GM12878 (cell line): ENCODE measurements at regions not wholly inside any gene's neighbourhood (a gene's known extent, or its start where the extent isn't known, plus 50 kb on each side); places are given as distances from the start of the nearest gene placed in this dataset.

Experiments
- ATAC-seq: fragments of 200-7000 bp; cut with Tn5 transposase; 3 replicates; pipeline ENCODE4 v1.9.1; 2020; ENCODE audit warnings: mild to moderate bottlenecking, moderate library complexity
- BruUV-seq: library from RNA; stranded (reverse); fragments of 400-500 nt; replicated peaks from 2 replicates; lab custom pipeline; 2021; lab: Mats Ljungman, UMichigan
- CTCF ChIA-PET: fragments of 300-600 bp; sonication (Branson Sonifier 250); formaldehyde crosslinking; extraction: SDS; loops from one replicate; lab custom pipeline; 2021; ENCODE audit warnings: inconsistent platforms; lab: Yijun Ruan, JAX
- POLR2A ChIA-PET: fragments of 350-600 bp; formaldehyde crosslinking; extraction: SDS; loops from one replicate; lab custom pipeline; 2021; ENCODE audit warnings: inconsistent platforms; lab: Charles Lee
- RAD21 ChIA-PET: fragments of 300-600 bp; sonication (Branson Sonifier 250); formaldehyde crosslinking; loops from one replicate; lab custom pipeline; 2023; ENCODE audit warnings: antibody characterized with exemption; ENCODE audit not compliant: unreplicated experiment; lab: Charles Lee
- SMC1A ChIA-PET: fragments of 300-600 bp; sonication (Branson Sonifier 250); formaldehyde crosslinking; loops from one replicate; lab custom pipeline; 2023; ENCODE audit not compliant: unreplicated experiment, uncharacterized antibody; lab: Charles Lee
- DNase-seq: peaks from one replicate; pipeline ENCODE4 v3.0.0-alpha.2; 2011; ENCODE audit warnings: low read depth, low spot score
- FAIRE-seq: peaks from 3 replicates; lab custom pipeline; 2011; peaks lifted over from hg19 to GRCh38; lab: Jason Lieb, UNC
- H2AFZ ChIP-seq: 2 replicates; pipeline ENCODE4 v1.6.0; 2011; ENCODE audit warnings: low read depth, low read length, control low read depth; ENCODE audit not compliant: control insufficient read depth
- H3K27ac ChIP-seq: 2 replicates; pipeline ENCODE4 v1.5.1; 2011; ENCODE audit warnings: control low read depth; ENCODE audit not compliant: control insufficient read depth, insufficient read depth
- H3K27me3 ChIP-seq, 2 experiments: replicated peaks in 1 of 2; 2 replicates each; pipeline versions ENCODE4 v1.6.0 to v1.6.1; 2011; ENCODE audit warnings: low read length in 1 of 2; ENCODE audit not compliant: control insufficient read depth in 2 of 2, insufficient read depth in 2 of 2
- H3K36me3 ChIP-seq, 2 experiments: 2 replicates each; pipeline ENCODE4 v1.5.1; 2011; ENCODE audit warnings: low read length in 1 of 2; ENCODE audit not compliant: control insufficient read depth in 2 of 2, insufficient read depth in 2 of 2
- H3K4me1 ChIP-seq: 2 replicates; pipeline ENCODE4 v1.6.1; 2011; ENCODE audit warnings: mild to moderate bottlenecking, low read length, moderate library complexity, mixed read lengths; ENCODE audit not compliant: control insufficient read depth, insufficient read depth
- H3K4me2 ChIP-seq: 2 replicates; pipeline ENCODE4 v1.6.0; 2011; ENCODE audit warnings: control low read depth; ENCODE audit not compliant: control insufficient read depth, insufficient read depth
- H3K4me3 ChIP-seq: fragments of 200-600 bp; sonication (generic); 2 replicates; pipeline ENCODE4 v1.5.1; 2016
- H3K79me2 ChIP-seq: 2 replicates; pipeline ENCODE4 v1.6.0; 2011; ENCODE audit warnings: low read length; ENCODE audit not compliant: control insufficient read depth, insufficient read depth
- H3K9ac ChIP-seq: 2 replicates; pipeline ENCODE4 v1.8.0; 2011; ENCODE audit warnings: low read length, control low read depth, mixed read lengths; ENCODE audit not compliant: control insufficient read depth, insufficient read depth
- H3K9me3 ChIP-seq: replicated peaks from 3 replicates; pipeline ENCODE4 v1.5.1; 2011; ENCODE audit warnings: mild to moderate bottlenecking, low read length; ENCODE audit not compliant: control insufficient read depth, insufficient read depth
- H4K20me1 ChIP-seq: 2 replicates; pipeline ENCODE4 v1.6.0; 2011; ENCODE audit not compliant: control insufficient read depth, insufficient read depth
- ATF7 ChIP-seq: fragments of 450-650 bp; IDR thresholded peaks from 2 replicates; pipeline ENCODE4 v1.6.1; 2016; ENCODE audit warnings: low read depth, mild to moderate bottlenecking
- BACH1 ChIP-seq: fragments of 450-650 bp; IDR thresholded peaks from 2 replicates; pipeline ENCODE4 v1.6.1; 2017; ENCODE audit warnings: mild to moderate bottlenecking, borderline replicate concordance
- BHLHE40 ChIP-seq, 2 experiments: fragments of 450-650 bp in 1 of 2; IDR thresholded peaks; 2 replicates each; pipeline ENCODE4 v1.6.1; 2011 to 2017; ENCODE audit warnings: low read depth in 2 of 2, borderline replicate concordance in 1 of 2, improper control_type of control experiment in 1 of 2, low read length in 1 of 2, mild to moderate bottlenecking in 1 of 2
- CBX3 ChIP-seq: fragments of 200-600 bp; sonication (generic); IDR thresholded peaks from 2 replicates; pipeline ENCODE4 v1.6.1; 2016; ENCODE audit warnings: low read depth, borderline replicate concordance
- DPF2 ChIP-seq: fragments of 450-650 bp; IDR thresholded peaks from 2 replicates; pipeline ENCODE4 v1.6.1; 2017; ENCODE audit warnings: mild to moderate bottlenecking
- FOS ChIP-seq: IDR thresholded peaks from 3 replicates; pipeline ENCODE4 v1.6.1; 2011; ENCODE audit warnings: borderline replicate concordance; ENCODE audit not compliant: insufficient read length; ENCODE audit errors: extremely low read depth
- LARP7 ChIP-seq: fragments of 450-650 bp; IDR thresholded peaks from 2 replicates; pipeline ENCODE4 v1.6.1; 2017; ENCODE audit warnings: mild to moderate bottlenecking
- NR2F1 ChIP-seq: fragments of 450-650 bp; conservative IDR thresholded peaks from 2 replicates; pipeline ENCODE4 v1.6.1; 2017; ENCODE audit warnings: mild to moderate bottlenecking
- SIX5 ChIP-seq: IDR thresholded peaks from 2 replicates; pipeline ENCODE4 v1.6.1; 2011; ENCODE audit warnings: mild to moderate bottlenecking, low read depth, low read length, moderate library complexity; ENCODE audit not compliant: severe bottlenecking
- SP1 ChIP-seq: IDR thresholded peaks from one replicate; pipeline ENCODE4 v1.6.1; 2011; ENCODE audit warnings: low read depth, low read length
- STAT1 ChIP-seq: fragments of 450-650 bp; conservative IDR thresholded peaks from 2 replicates; pipeline ENCODE4 v1.6.1; 2014; ENCODE audit warnings: antibody characterized with exemption, mild to moderate bottlenecking
- ZNF274 ChIP-seq: IDR thresholded peaks from one replicate; pipeline ENCODE4 v1.8.0; 2011; ENCODE audit not compliant: insufficient read length, insufficient read depth
- ZNF384 ChIP-seq: IDR thresholded peaks from 2 replicates; pipeline ENCODE4 v1.6.1; 2012; ENCODE audit warnings: low read depth, mild to moderate bottlenecking, low read length, improper control_type of control experiment, borderline replicate concordance
- WGBS: methylation state at CpG from one replicate; pipeline ENCODE4 v1.1.6; 2016; ENCODE audit warnings: low lambda C conversion rate; ENCODE audit not compliant: insufficient replicate concordance, insufficient coverage; ENCODE audit errors: missing lambda C conversion rate; 5-methylcytosine and 5-hydroxymethylcytosine counted together
- in situ Hi-C: fragments of 300-500 bp; cut with MboI; formaldehyde crosslinking; loops from 9 replicates; pipeline ENCODE4 v1.14.3; 2018; ENCODE audit warnings: mixed read lengths
- intact Hi-C: fragments of 100-400 bp; cut with micrococcal nuclease; formaldehyde crosslinking; loops from one replicate; pipeline ENCODE4 v1.14.2; 2022; ENCODE audit not compliant: unreplicated experiment
- TF ChIP-seq, protein P1 (sequence below): IDR thresholded peaks from 2 replicates; pipeline ENCODE4 v1.6.1; 2012; ENCODE audit warnings: low read depth, low read length, improper control_type of control experiment
- TF ChIP-seq, protein P2 (sequence below): fragments of 450-650 bp; IDR thresholded peaks from 2 replicates; pipeline ENCODE4 v1.6.1; 2014; ENCODE audit warnings: mild to moderate bottlenecking
- TF ChIP-seq, protein P3 (sequence below): IDR thresholded peaks from 2 replicates; pipeline ENCODE4 v1.6.1; 2011; ENCODE audit warnings: mild to moderate bottlenecking, low read depth, low read length, moderate library complexity; ENCODE audit not compliant: insufficient replicate concordance
- TF ChIP-seq, protein P4 (sequence below): IDR thresholded peaks from 2 replicates; pipeline ENCODE4 v1.6.1; 2012; ENCODE audit warnings: improper control_type of control experiment, low read depth, low read length; ENCODE audit not compliant: insufficient replicate concordance

DNA sequence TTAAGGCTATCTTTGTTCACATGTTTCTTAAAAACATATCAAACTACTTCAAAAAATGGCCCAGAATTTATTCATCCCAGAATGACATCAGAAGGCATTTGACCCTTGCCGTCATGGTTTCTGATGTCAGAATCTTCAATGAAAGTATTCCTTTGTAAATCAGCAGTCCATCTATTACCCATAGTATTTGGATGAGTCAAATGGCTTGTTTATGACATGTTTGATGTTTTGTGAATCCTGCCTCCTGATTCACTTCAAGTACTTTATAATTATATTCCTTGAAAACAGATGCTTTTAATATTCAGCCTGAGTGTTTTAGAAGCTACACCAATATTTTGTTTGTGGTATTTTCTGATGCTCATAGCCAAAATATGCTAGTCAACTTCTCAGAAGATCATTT, 200.8 kb upstream of the MEF2C start:
- ChIA-PET CTCF (interaction anchor here (0.5 to 4.8 kb wide), 5 partner anchors 12 to 646 kb away, joined by 3 to 39 read pairs (median 6); no protein-coding TSS in a partner anchor), RAD21 (interaction anchor here (0.7 to 6.2 kb wide), 5 partner anchors 9 to 254 kb away, joined by 3 to 52 read pairs (median 4); no protein-coding TSS in a partner anchor), SMC1A (interaction anchor here (0.6 to 4.9 kb wide), 18 partner anchors 11 to 646 kb away, joined by 3 to 69 read pairs (median 3); no protein-coding TSS in a partner anchor), POLR2A (interaction anchor here (0.6 to 1.7 kb wide), 3 partner anchors 12 to 16 kb away, joined by 3 to 5 read pairs (median 3); no protein-coding TSS in a partner anchor)
- 100% methylated on average over 1 of the region's 1 CpG for WGBS
- FAIRE-seq (no peak), DNase-seq (no peak), ATAC-seq (no peak)
- intact Hi-C loops (loop anchor here (5.0 kb wide), 1 partner anchor 196 kb away; no protein-coding TSS in a partner anchor), in situ Hi-C loops (no loop called here)
- no TSS peak for BruUV-seq
- H3K36me3 ChIP-seq, result no peaks in the 10 kb centered on the region
- H3K4me3 ChIP-seq, result no peak overlapping the region
- H3K9ac ChIP-seq, result no peak overlapping the region
- no peak overlapping the region for H3K27ac ChIP-seq
- no peaks in the 10 kb centered on the region for H3K27me3 ChIP-seq
- H3K4me2 ChIP-seq, result no peak overlapping the region
- no peak overlapping the region for H2AFZ ChIP-seq
- peaks cover 11% of the 10 kb centered on the region for H3K4me1 ChIP-seq
- no peaks in the 10 kb centered on the region for H3K79me2 ChIP-seq
- H3K9me3 ChIP-seq, result no peaks in the 10 kb centered on the region
- H4K20me1 ChIP-seq, result no peaks in the 10 kb centered on the region
- TF ChIP-seq ATF7 (no peak), BACH1 (no peak), DPF2 (no peak), NR2F1 (no peak), ZNF384 (no peak), CBX3 (no peak), SP1 (no peak), SIX5 (no peak), BHLHE40 (IDR thresholded peaks at IDR 0.05; ENCODE audit: borderline replicate concordance in 1 of 2, low read depth in 2 of 2, low read length in 1 of 2) (no peak), LARP7 (no peak), ZNF274 (no peak), FOS (no peak), STAT1 (no peak)
- TF ChIP-seq, protein P1, sequence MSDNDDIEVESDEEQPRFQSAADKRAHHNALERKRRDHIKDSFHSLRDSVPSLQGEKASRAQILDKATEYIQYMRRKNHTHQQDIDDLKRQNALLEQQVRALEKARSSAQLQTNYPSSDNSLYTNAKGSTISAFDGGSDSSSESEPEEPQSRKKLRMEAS, result no peak
- TF ChIP-seq, protein P2, sequence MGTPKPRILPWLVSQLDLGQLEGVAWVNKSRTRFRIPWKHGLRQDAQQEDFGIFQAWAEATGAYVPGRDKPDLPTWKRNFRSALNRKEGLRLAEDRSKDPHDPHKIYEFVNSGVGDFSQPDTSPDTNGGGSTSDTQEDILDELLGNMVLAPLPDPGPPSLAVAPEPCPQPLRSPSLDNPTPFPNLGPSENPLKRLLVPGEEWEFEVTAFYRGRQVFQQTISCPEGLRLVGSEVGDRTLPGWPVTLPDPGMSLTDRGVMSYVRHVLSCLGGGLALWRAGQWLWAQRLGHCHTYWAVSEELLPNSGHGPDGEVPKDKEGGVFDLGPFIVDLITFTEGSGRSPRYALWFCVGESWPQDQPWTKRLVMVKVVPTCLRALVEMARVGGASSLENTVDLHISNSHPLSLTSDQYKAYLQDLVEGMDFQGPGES, result no peak
- TF ChIP-seq, protein P3, sequence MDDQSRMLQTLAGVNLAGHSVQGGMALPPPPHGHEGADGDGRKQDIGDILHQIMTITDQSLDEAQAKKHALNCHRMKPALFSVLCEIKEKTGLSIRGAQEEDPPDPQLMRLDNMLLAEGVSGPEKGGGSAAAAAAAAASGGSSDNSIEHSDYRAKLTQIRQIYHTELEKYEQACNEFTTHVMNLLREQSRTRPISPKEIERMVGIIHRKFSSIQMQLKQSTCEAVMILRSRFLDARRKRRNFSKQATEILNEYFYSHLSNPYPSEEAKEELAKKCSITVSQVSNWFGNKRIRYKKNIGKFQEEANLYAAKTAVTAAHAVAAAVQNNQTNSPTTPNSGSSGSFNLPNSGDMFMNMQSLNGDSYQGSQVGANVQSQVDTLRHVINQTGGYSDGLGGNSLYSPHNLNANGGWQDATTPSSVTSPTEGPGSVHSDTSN, result no peak
- TF ChIP-seq, protein P4, sequence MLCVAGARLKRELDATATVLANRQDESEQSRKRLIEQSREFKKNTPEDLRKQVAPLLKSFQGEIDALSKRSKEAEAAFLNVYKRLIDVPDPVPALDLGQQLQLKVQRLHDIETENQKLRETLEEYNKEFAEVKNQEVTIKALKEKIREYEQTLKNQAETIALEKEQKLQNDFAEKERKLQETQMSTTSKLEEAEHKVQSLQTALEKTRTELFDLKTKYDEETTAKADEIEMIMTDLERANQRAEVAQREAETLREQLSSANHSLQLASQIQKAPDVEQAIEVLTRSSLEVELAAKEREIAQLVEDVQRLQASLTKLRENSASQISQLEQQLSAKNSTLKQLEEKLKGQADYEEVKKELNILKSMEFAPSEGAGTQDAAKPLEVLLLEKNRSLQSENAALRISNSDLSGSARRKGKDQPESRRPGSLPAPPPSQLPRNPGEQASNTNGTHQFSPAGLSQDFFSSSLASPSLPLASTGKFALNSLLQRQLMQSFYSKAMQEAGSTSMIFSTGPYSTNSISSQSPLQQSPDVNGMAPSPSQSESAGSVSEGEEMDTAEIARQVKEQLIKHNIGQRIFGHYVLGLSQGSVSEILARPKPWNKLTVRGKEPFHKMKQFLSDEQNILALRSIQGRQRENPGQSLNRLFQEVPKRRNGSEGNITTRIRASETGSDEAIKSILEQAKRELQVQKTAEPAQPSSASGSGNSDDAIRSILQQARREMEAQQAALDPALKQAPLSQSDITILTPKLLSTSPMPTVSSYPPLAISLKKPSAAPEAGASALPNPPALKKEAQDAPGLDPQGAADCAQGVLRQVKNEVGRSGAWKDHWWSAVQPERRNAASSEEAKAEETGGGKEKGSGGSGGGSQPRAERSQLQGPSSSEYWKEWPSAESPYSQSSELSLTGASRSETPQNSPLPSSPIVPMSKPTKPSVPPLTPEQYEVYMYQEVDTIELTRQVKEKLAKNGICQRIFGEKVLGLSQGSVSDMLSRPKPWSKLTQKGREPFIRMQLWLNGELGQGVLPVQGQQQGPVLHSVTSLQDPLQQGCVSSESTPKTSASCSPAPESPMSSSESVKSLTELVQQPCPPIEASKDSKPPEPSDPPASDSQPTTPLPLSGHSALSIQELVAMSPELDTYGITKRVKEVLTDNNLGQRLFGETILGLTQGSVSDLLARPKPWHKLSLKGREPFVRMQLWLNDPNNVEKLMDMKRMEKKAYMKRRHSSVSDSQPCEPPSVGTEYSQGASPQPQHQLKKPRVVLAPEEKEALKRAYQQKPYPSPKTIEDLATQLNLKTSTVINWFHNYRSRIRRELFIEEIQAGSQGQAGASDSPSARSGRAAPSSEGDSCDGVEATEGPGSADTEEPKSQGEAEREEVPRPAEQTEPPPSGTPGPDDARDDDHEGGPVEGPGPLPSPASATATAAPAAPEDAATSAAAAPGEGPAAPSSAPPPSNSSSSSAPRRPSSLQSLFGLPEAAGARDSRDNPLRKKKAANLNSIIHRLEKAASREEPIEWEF, result no peak
